ENCODE measurements at regions not wholly inside any gene's neighbourhood (a gene's known extent, or its start where the extent isn't known, plus 50 kb on each side); places are given as distances from the start of the nearest gene placed in this dataset.
"Not testable (repeated sequence)": the region's sequence is repeated elsewhere in the genome, so short reads cannot be mapped to it uniquely, and the experiment has no call there.

- no peak for DNase-seq
Measured at GRCh38 chr3:20810555-20810954, 624.5 kb upstream of the SGO1 start.

DNA sequence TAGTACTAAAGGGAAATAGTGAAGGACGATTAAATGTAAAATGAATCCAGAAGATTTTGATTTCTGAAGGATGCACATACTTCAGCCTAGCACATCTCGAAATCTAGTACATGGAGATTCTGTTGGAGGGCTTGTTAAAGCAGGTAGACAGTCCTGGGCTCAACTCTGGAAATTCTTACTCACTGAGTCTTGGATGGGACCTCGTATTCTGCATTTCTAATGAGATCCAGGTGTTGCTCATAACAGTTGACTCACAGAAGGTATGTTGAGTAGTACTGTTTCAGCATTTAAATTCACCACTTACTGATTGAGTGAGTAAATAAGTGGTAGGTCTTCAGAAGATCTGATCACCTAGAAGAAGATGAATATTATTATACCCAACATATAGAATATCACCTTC, 623.4 kb upstream of the SGO1 start:
- DNase-seq, result no peak

- DNase-seq, result no peak
Measured at GRCh38 chr3:20808864-20809263, 622.9 kb upstream of the SGO1 start.

GRCh38 chr3:20798666-20799065, 612.7 kb upstream of the SGO1 start:
- DNase-seq, result no peak

- DNase-seq, result no peak
Measured at GRCh38 chr3:20787005-20787404, 601.0 kb upstream of the SGO1 start.

- no peak for DNase-seq
Measured at GRCh38 chr3:20776692-20777091, 590.7 kb upstream of the SGO1 start.

DNA sequence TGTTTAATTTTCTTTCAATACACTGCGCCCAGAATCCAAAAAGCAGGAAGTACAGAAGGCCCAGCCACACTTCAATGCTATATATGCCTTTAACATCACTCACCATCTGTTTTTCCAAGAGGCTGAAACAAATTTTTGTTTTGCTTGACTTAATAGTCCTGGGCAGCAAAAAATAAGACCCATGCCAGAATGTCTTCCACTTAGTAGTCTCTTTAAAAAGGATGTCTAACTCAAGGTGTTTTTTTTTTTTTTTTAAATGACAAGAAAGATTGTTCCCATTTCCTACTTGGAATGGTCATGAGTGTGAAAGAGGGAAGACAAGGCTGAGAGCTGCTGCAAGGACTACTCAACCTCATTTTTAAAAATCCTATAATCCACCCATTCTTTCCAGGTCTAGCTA, 590.3 kb upstream of the SGO1 start:
- no peak for DNase-seq

- no peak for DNase-seq
Measured at GRCh38 chr3:20773320-20773984, 587.4 kb upstream of the SGO1 start.

- DNase-seq, result no peak
Measured at GRCh38 chr3:20772869-20773268, 586.9 kb upstream of the SGO1 start.

GRCh38 chr3:20769430-20769829, 583.4 kb upstream of the SGO1 start:
- no peak for DNase-seq

- no peak for DNase-seq
Measured at GRCh38 chr3:20760981-20761380, 575.0 kb upstream of the SGO1 start.

- no peak for DNase-seq
Measured at GRCh38 chr3:20752416-20752815, 566.4 kb upstream of the SGO1 start.

- DNase-seq, result no peak
Measured at GRCh38 chr3:20751296-20751695, 565.3 kb upstream of the SGO1 start.

DNA sequence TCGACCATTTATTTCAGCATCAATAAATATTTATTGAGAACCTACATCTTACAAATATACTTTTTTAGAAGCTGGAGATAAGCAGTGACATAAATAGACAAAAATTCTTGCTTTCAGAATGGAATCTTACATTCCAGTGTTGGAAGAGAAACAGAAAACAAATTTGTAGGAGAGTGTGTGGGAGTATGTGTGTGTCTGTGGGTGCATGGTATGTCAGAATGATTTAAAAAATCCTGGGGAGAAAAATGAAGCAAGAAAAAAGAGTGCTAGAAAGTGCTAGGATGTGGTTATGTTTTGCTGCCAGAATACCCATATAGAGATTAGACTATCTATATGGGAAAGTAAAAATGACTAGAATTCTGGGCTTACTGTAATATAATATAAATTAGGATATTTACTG, 561.7 kb upstream of the SGO1 start:
- no peak for DNase-seq

DNA sequence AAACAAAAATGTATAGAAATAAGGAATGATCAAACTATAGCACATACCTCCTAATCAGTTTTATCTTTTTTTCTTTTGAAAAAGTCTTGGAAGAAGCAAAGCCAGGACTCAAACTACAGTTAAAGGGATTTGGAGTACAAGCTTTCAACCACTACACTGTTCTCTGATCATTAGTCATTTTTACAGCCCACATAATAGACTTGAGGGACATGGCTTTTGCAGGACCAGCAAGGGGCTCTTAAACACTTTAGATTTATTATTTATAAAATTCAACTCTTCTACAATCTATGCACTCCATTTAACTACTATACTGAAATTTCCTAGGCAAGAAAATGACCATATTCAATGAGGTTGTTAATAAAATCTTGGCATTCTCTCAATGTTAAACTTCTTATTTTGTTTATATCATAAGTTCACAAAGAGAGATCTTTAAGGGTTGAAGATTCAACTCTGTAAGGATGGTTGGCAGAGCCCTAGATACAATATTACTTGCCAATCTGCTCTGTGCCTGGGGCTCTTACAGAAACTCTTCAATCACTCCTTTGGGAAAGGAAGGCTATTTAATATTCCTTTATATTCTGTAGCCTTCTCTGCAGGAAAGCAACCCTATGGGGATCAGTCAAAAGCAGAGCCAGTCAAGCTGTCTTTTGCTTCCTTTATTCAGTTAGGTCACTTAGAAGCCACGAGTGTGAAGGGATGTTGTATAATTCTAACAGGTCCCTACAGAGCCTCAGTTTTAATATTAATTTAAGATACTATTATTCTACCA, 557.7 kb upstream of the SGO1 start:
- DNase-seq, result no peak

- no peak for DNase-seq
Measured at GRCh38 chr3:20742903-20743552, 557.0 kb upstream of the SGO1 start.

DNA sequence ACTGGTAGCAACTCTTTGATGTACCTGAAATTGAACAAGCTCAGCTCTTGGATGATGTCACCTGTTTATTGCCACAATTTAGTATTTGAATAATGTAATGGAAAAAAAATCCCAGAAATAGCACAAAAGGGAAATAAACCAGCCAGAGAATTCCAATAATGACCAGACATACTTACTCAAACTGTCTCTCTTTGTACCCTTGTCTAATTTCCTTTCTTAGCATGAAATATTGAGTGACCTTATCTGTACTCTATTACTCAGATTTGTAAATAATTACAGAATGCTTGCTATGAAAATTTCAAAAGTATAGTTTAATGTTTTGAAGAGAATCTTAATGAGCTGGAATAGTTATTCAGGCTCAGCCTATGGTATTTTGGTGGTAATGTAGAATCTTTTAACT, 555.4 kb upstream of the SGO1 start:
- DNase-seq, result no peak

- DNase-seq, result no peak
Measured at GRCh38 chr3:20739814-20740213, 553.8 kb upstream of the SGO1 start.

DNA sequence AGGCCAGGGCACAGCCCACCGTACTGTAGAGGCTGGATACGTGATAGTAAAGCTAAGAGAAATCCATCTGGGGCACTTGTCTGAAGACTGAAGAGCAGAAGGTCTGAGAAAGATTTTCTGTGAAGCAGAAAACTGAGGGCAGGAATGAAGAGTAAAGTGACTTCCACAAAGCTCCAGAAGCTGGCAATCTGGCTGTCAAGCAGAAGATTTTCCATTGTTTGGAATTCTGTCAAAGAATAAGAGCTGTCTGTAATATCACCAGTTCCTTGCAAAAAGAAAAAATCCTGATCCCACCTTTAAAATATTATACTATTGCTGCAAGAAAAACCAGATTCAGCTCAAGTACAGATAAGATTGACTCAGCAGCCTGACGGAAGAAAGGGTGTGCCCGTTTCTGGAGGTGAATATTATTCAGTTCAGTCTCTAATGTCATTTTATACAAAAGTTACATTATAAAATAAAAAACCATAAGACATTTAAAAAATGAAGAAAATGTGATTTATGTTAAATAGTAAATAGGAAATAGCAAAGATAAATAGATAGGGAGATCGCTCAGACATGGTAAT, 550.4 kb upstream of the SGO1 start:
- DNase-seq, result no peak

DNA sequence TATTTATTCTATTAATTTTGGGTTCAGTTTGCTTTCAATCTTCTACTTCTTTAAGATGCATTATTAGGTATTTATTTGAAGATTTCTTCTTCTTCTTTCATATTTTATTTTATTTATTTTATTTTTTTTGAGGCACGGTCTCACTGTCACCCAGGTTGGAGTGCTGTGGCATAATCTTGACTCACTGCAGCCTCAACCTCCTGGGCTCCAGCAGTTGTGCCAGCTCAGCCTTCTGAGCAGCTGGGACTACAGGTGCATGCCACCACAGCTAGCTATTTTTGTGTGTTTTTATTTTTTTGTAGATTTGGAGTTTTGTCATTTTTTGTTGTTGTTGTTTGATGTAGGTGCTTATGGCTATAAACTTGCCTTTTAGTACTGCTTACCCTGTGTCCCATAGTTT, 543.2 kb upstream of the SGO1 start:
- DNase-seq, result no peak

GRCh38 chr3:20726786-20727185, 540.8 kb upstream of the SGO1 start:
- DNase-seq, result no peak

GRCh38 chr3:20724241-20724640, 538.2 kb upstream of the SGO1 start:
- DNase-seq, result no peak

DNA sequence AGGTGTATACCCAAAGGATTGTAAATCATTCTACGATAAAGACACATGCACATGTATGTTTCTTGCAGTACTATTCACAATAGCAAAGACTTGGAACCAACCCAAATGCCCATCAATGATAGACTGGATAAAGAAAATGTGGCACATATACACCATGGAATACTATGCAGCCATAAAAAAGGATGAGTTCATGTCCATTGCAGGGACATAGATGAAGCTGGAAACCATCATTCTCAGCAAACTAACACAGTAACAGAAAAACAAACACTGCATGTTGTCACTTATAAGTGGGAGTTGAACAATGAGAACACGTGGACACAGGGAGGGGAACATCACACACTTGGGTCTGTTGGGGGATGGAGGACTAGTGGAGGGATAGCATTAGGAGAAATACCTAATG, 530.4 kb upstream of the SGO1 start:
- not testable (repeated sequence) for DNase-seq

GRCh38 chr3:20701641-20702040, 515.6 kb upstream of the SGO1 start:
- DNase-seq, result no peak

Measured in effector CD8-positive, alpha-beta T cell (primary cell).